Vagina (tissue), 2 donors: ENCODE measurements at regions not wholly inside any gene's neighbourhood (a gene's known extent, or its start where the extent isn't known, plus 50 kb on each side); places are given as distances from the start of the nearest gene placed in this dataset.

Source experiments
- CTCF ChIP-seq, 3 experiments: fragments of 450-650 bp in 2 of 3; fragments of 200-600 bp in 1 of 3; sonication (generic) in 1 of 3; IDR thresholded peaks; one replicate each; pipeline ENCODE4 v1.5.1; 2017 to 2019; ENCODE audit warnings: antibody characterized with exemption in 3 of 3, mild to moderate bottlenecking in 2 of 3, moderate library complexity in 2 of 3
- POLR2A ChIP-seq, 2 donors: fragments of 450-650 bp; IDR thresholded peaks; one replicate each; pipeline ENCODE4 v1.6.1; 2017; ENCODE audit warnings: antibody characterized with exemption in 2 of 2, mild to moderate bottlenecking in 2 of 2, moderate library complexity in 2 of 2
- POLR2AphosphoS5 ChIP-seq, 2 donors: sonication (generic); formaldehyde crosslinking; IDR thresholded peaks; one replicate each; pipeline ENCODE4 v1.9.0; 2017; ENCODE audit warnings: antibody characterized with exemption in 2 of 2, mild to moderate bottlenecking in 2 of 2, low read depth in 1 of 2; ENCODE audit not compliant: insufficient read depth in 1 of 2

GRCh38 chr3:6526861-6527260 is 334.1 kb upstream of the GRM7 start:
- TF ChIP-seq POLR2A (IDR thresholded peaks at IDR 0.05) = no peak
- no peak for TF ChIP-seq POLR2AphosphoS5 (IDR thresholded peaks at IDR 0.05; ENCODE audit: insufficient read depth in 1 of 2, low read depth in 1 of 2)
- no peak for TF ChIP-seq CTCF (IDR thresholded peaks at IDR 0.05)
